CD4-positive, CD25-positive, alpha-beta regulatory T cell (primary cell): ENCODE measurements at regions not wholly inside any gene's neighbourhood (a gene's known extent, or its start where the extent isn't known, plus 50 kb on each side); places are given as distances from the start of the nearest gene placed in this dataset.

Source experiments
- ATAC-seq, 2 donors: fragments of 150-1000 bp; cut with Tn5 transposase; one replicate each; pipeline ENCODE4 v1.10.0; 2021; ENCODE audit warnings: low read depth in 2 of 2, moderate number of reproducible peaks in 2 of 2, moderate library complexity in 1 of 2
- DNase-seq, 3 donors: peaks; one replicate each; pipeline versions ENCODE4 v3.0.0 to v3.0.0-alpha.2; 2012 to 2022; ENCODE audit warnings: mixed read lengths in 1 of 3
- H3K27ac ChIP-seq: one replicate; pipeline ENCODE4 v1.7.0; 2013; ENCODE audit warnings: mild to moderate bottlenecking, low read length; ENCODE audit not compliant: insufficient read depth, poor library complexity, severe bottlenecking
- H3K27me3 ChIP-seq: one replicate; pipeline ENCODE4 v1.7.0; 2013; ENCODE audit warnings: low read length; ENCODE audit not compliant: control insufficient read depth, insufficient read depth
- H3K36me3 ChIP-seq: one replicate; pipeline ENCODE4 v1.7.0; 2013; ENCODE audit warnings: mild to moderate bottlenecking, low read length, moderate library complexity; ENCODE audit not compliant: control insufficient read depth, insufficient read depth
- H3K4me1 ChIP-seq: 2 replicates; pipeline ENCODE4 v1.7.0; 2013; ENCODE audit warnings: mild to moderate bottlenecking, low read length; ENCODE audit not compliant: insufficient read depth, control insufficient read depth, poor library complexity, severe bottlenecking
- H3K4me3 ChIP-seq: one replicate; pipeline ENCODE4 v1.7.0; 2013; ENCODE audit warnings: low read depth, mild to moderate bottlenecking, low read length, moderate library complexity
- H3K9me3 ChIP-seq, 2 experiments: 1 replicate in 1 of 2; 2 replicates in 1 of 2; pipeline ENCODE4 v1.7.0; 2013; ENCODE audit warnings: low read length in 2 of 2, mild to moderate bottlenecking in 1 of 2, moderate library complexity in 1 of 2; ENCODE audit not compliant: control insufficient read depth in 2 of 2
- H3K27ac Mint-ChIP-seq, 3 donors: one replicate each; pipeline ENCODE4 v1.8.0; 2020 to 2022; ENCODE audit warnings: mild to moderate bottlenecking in 3 of 3, mixed read lengths in 3 of 3, moderate library complexity in 2 of 3
- H3K27me3 Mint-ChIP-seq: one replicate; pipeline ENCODE4 v1.8.0; 2022; ENCODE audit warnings: mild to moderate bottlenecking, mixed read lengths
- H3K36me3 Mint-ChIP-seq: one replicate; pipeline ENCODE4 v1.8.0; 2020; ENCODE audit warnings: mixed read lengths
- H3K4me1 Mint-ChIP-seq, 4 donors: one replicate each; pipeline ENCODE4 v1.8.0; 2020 to 2022; ENCODE audit warnings: mixed read lengths in 4 of 4, mild to moderate bottlenecking in 1 of 4
- H3K4me3 Mint-ChIP-seq, 4 donors: one replicate each; pipeline ENCODE4 v1.8.0; 2020 to 2022; ENCODE audit warnings: mild to moderate bottlenecking in 4 of 4, mixed read lengths in 4 of 4, moderate library complexity in 3 of 4
- H3K9me3 Mint-ChIP-seq, 7 donors: one replicate each; pipeline ENCODE4 v1.8.0; 2020 to 2022; ENCODE audit warnings: mixed read lengths in 7 of 7, mild to moderate bottlenecking in 3 of 7, moderate library complexity in 2 of 7

DNA sequence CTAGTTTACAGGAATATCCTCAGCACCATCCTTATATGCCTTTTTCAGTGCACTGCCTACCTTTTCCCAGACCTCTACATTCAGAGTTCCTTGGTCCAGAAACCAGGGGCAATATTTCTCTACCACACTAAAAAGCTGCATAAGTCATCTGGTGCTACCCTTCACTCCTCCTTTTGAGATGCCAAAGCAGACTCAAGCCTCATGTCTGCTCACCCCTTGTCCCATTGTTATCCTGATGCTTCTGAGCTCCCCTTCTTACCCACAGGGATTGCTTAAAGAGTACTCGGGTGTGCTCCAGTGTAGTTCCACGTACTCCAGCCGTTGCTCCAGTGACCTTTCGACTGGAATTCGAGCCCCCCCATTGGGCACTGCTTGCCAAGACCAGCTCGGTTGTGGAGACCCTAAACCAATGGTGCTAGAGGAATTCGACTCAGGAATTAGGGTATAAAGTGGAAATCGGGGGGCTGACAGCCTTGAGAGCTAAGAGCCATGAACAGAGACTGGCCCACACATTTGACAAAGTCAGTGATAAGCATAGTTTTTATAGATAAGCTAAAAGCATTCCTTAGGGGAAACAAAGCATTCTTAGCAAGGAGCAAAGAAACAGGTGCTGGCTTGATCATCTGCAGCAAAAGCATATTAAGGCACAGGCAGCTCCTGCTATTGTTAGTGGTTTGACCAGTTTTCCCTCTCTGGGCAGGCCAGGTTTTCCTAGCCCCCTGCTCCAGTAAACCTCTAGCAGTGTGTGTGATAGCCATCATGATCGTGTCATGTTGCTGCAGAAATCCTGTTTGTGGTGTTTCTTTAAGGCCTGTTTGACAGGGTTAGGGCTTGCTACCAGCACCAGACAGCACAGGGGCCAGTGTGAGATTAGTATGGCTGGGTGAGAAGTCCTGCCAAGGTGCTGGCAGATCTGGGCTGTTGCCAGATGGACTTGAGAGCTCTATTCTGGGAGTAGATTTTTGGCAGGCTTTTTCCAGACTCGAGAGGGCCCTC is 57.5 kb upstream of the WDR1 start:
- peaks cover 6% of the 10 kb centered on the region for H3K27me3 Mint-ChIP-seq
- peaks cover 0 to 2% (median 0%) of the 10 kb centered on the region in 7 donors for H3K9me3 Mint-ChIP-seq
- Histone ChIP-seq H3K4me3 (no peak overlapping the region), H3K36me3 (no peaks in the 10 kb centered on the region), H3K9me3 (no peaks in the 10 kb centered on the region), H3K27ac (no peak overlapping the region), H3K27me3 (no peaks in the 10 kb centered on the region), H3K4me1 (no peaks in the 10 kb centered on the region)
- no peaks in the 10 kb centered on the region for H3K36me3 Mint-ChIP-seq
- no peaks in the 10 kb centered on the region for H3K4me1 Mint-ChIP-seq
- no peak for ATAC-seq
- H3K27ac Mint-ChIP-seq = no peak overlapping the region
- no peak for DNase-seq
- no peak overlapping the region for H3K4me3 Mint-ChIP-seq

DNA sequence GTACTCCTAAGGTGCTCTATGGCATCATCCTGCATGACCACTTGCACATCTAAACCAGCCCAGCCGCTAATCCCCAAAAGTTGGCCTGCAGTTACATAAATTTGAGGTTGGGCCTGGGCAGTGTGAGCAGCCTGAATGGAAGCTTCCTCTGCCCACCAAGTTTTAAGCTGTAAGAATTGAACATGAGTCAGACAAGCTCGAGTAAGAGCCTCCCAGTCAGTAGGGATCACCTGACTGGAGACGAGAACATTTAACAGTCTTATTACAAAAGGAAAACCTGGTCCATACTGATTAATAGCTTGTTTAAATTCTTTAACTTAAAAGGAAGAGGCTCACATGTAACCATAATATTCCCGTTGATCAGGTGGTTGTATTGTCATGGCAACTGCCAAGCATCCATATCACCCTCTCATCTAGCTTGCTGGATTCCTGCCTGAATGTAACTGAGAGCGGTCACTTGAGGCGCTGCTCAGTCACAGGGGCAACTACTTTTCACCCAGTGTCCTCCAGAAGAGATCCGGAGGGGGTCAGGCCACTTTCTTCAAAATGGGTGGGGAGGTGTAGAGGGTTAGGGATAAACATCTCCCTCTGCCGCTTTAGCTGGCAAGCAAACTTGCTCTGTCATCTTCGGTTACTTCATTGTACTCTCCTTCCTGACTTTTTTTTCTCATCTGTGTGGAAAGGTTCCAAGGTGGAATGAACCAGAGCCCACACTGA is 56.6 kb upstream of the WDR1 start:
- no peak for DNase-seq
- Histone ChIP-seq H3K27ac (no peak overlapping the region), H3K36me3 (no peaks in the 10 kb centered on the region), H3K4me3 (no peak overlapping the region), H3K9me3 (no peaks in the 10 kb centered on the region), H3K27me3 (no peaks in the 10 kb centered on the region), H3K4me1 (no peaks in the 10 kb centered on the region)
- Mint-ChIP-seq H3K27ac (no peak overlapping the region), H3K4me1 (no peaks in the 10 kb centered on the region), H3K4me3 (no peak overlapping the region), H3K9me3 (peaks cover 0 to 2% (median 0%) of the 10 kb centered on the region in 7 donors), H3K27me3 (peaks cover 6% of the 10 kb centered on the region), H3K36me3 (no peaks in the 10 kb centered on the region)
- no peak for ATAC-seq

DNA sequence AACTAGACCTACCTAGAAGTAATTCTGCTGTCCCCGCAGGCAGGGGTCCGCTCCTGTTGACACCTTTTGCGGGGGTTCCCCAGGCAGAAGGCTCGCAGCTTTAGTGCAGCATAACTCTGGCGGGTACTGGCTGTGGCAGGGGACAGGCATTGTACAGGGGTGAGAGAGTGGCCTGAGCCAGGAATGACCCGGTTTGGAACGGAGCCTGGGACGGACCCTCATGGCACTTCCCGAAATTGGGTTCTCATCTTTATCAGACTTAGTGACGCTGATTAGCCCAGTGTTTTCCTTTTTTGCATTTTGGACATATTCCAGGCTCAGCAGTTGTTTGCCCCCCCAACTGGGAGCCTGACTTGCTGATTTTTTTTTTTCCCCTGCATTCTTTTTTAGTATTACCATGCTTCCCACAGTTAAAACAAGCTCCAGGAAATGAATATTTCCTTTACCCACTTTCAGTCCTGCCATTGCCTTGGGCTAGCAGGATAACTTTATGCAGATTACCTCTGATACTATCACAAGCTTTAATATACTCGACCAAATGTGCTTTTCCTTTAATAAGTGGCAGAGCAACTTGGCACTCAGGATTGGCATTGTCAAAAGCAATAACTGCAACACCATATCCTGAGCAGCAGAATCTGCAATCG is 55.8 kb upstream of the WDR1 start:
- Mint-ChIP-seq H3K4me1 (no peaks in the 10 kb centered on the region), H3K9me3 (peaks cover 0 to 2% (median 0%) of the 10 kb centered on the region in 7 donors), H3K4me3 (no peak overlapping the region), H3K27me3 (peaks cover 6% of the 10 kb centered on the region), H3K36me3 (no peaks in the 10 kb centered on the region), H3K27ac (no peak overlapping the region)
- no peak for DNase-seq
- no peaks in the 10 kb centered on the region for H3K9me3 ChIP-seq
- no peak overlapping the region for H3K27ac ChIP-seq
- H3K36me3 ChIP-seq = no peaks in the 10 kb centered on the region
- no peaks in the 10 kb centered on the region for H3K27me3 ChIP-seq
- no peak for ATAC-seq
- no peaks in the 10 kb centered on the region for H3K4me1 ChIP-seq
- H3K4me3 ChIP-seq = no peak overlapping the region

DNA sequence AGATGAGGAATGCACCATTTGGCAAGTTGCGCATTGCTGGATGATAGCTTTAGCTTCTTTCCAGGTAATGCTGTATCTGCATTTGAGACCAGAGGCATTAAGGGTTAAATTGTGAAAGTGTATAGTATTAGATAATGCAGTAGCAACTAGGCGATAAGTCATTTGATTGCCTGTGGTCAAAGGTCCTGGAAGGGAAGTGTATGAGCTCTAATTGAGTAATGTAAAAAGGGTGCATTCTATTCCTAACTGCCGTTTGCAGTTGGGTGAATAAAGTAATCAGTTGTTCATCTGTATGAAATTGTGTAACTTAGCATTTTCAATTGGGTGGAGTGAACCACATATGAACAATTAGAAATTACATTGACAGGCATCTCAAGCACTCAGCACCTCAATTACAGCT is 54.5 kb upstream of the WDR1 start:
- no peak for DNase-seq
- no peak overlapping the region for H3K27ac ChIP-seq

DNA sequence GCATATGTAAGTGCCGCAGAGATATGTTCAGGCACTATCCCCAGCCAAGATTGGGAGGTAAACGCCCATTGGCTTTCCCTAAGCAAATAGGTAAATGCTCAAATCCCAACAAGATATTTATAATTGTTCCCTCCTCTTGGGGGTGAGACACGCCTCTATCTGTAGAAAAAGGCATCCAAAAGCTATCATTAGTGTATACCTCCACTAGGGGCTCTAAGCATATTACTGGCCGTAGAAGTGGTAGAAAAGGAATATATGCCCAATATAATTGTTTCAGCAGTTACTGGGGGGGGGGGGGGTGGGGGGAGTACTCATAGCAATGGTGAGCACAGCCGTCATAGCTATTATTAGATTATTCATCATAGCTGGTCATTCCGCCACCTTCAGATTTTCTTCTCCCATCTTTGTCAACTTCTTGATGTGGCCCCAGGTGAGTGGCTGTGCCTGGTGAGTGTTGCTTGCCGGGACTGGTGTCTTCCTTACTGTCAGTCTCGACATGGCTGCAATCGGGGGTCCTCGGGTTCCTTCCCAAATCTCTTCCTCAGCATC is 53.3 kb upstream of the WDR1 start:
- Mint-ChIP-seq H3K4me1 (peaks cover 0 to under 1% (median 0%) of the 10 kb centered on the region in 4 donors), H3K9me3 (peaks cover 0 to 2% (median 0%) of the 10 kb centered on the region in 7 donors), H3K4me3 (no peak overlapping the region), H3K27me3 (peaks cover 6% of the 10 kb centered on the region), H3K36me3 (no peaks in the 10 kb centered on the region), H3K27ac (no peak overlapping the region)
- Histone ChIP-seq H3K4me1 (no peaks in the 10 kb centered on the region), H3K27ac (no peak overlapping the region), H3K27me3 (no peaks in the 10 kb centered on the region), H3K9me3 (no peaks in the 10 kb centered on the region), H3K36me3 (no peaks in the 10 kb centered on the region), H3K4me3 (no peak overlapping the region)
- DNase-seq (no peak), ATAC-seq (no peak)

More for the DNA sequence above, 54.5 kb upstream of the WDR1 start:
- no peaks in the 10 kb centered on the region for H3K4me1 ChIP-seq
- no peaks in the 10 kb centered on the region for H3K9me3 ChIP-seq
- H3K9me3 Mint-ChIP-seq = peaks cover 0 to 2% (median 0%) of the 10 kb centered on the region in 7 donors
- no peaks in the 10 kb centered on the region for H3K4me1 Mint-ChIP-seq
- H3K27ac Mint-ChIP-seq = no peak overlapping the region
- H3K27me3 Mint-ChIP-seq = peaks cover 6% of the 10 kb centered on the region
- ATAC-seq = no peak
- H3K4me3 ChIP-seq = no peak overlapping the region
- H3K27me3 ChIP-seq = no peaks in the 10 kb centered on the region
- no peaks in the 10 kb centered on the region for H3K36me3 Mint-ChIP-seq
- H3K4me3 Mint-ChIP-seq = no peak overlapping the region
- no peaks in the 10 kb centered on the region for H3K36me3 ChIP-seq

DNA sequence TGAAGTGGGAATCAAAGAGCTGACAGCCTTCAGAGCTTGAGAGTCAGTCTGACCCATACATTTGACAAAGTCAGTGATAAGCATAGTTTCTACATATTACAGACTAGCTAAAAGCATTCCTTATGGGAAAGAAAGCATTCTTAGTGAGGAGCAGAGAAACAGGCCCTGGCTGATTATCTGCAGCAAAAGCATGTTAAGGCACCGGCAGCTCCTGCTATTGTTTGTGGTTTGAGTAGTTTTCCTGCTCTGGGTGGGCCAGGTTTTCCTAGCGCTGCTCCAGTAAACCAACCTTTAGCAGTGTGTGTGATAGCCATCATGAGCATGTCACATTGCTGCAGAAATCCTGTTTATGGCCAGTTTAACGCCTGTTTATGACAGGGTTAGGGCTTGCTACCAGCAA is 51.6 kb upstream of the WDR1 start:
- Mint-ChIP-seq H3K27ac (peak overlapping the region in 1 of 3 donors; percentile 41), H3K36me3 (no peaks in the 10 kb centered on the region), H3K4me1 (peaks cover 0 to 3% (median 0%) of the 10 kb centered on the region in 4 donors), H3K4me3 (no peak overlapping the region), H3K27me3 (peaks cover 6% of the 10 kb centered on the region), H3K9me3 (peaks cover 0 to 2% (median 0%) of the 10 kb centered on the region in 7 donors)
- no peak overlapping the region for H3K4me3 ChIP-seq
- no peaks in the 10 kb centered on the region for H3K4me1 ChIP-seq
- H3K36me3 ChIP-seq = no peaks in the 10 kb centered on the region
- DNase-seq (no peak), ATAC-seq (no peak)
- no peaks in the 10 kb centered on the region for H3K9me3 ChIP-seq
- H3K27me3 ChIP-seq = no peaks in the 10 kb centered on the region
- H3K27ac ChIP-seq = no peak overlapping the region

DNA sequence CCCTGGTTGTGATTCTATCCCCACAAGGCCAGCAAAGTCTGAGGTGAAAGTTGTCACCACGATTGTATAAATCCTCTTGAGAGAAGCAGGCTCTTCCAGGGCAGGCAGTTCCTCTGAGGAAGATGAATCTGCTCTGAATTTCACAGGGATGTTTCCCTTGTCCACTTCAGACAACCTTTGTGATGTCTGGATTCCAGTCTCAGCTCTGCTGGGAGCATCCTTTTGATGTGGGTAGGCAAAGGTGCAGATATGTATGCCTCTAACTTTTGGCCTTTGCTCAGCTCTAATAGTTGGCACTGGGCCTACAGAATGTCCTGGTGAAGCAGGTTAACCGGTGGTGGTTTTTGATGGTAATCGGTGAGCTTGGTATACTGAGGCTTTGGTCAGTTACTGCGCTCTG is 50.6 kb upstream of the WDR1 start:
- H3K4me3 Mint-ChIP-seq = no peak overlapping the region

More for the DNA sequence above, 50.6 kb upstream of the WDR1 start:
- Mint-ChIP-seq H3K27ac (peak overlapping the region in 1 of 3 donors; percentile 41), H3K36me3 (no peaks in the 10 kb centered on the region), H3K4me1 (peaks cover 3 to 8% (median 5%) of the 10 kb centered on the region in 4 donors), H3K27me3 (peaks cover 6% of the 10 kb centered on the region), H3K9me3 (peaks cover 0 to 2% (median 0%) of the 10 kb centered on the region in 7 donors)
- Histone ChIP-seq H3K27ac (no peak overlapping the region), H3K4me3 (no peak overlapping the region), H3K27me3 (no peaks in the 10 kb centered on the region), H3K4me1 (peaks cover 2% of the 10 kb centered on the region), H3K9me3 (no peaks in the 10 kb centered on the region), H3K36me3 (no peaks in the 10 kb centered on the region)
- DNase-seq (no peak), ATAC-seq (no peak)
